H9 (cell line): ENCODE measurements at regions not wholly inside any gene's neighbourhood (a gene's known extent, or its start where the extent isn't known, plus 50 kb on each side); places are given as distances from the start of the nearest gene placed in this dataset.

Experiments
- DNase-seq: peaks from one replicate; pipeline ENCODE4 v3.0.0-alpha.2; 2017
- H2AFZ ChIP-seq: one replicate; pipeline ENCODE4 v1.6.1; 2013; ENCODE audit warnings: mild to moderate bottlenecking, low read length, control low read depth, moderate library complexity
- H2AK5ac ChIP-seq: 2 replicates; pipeline ENCODE4 v1.6.1; 2013; ENCODE audit warnings: low read length, control low read depth, mixed read lengths; ENCODE audit not compliant: insufficient read length
- H2BK120ac ChIP-seq: one replicate; pipeline ENCODE4 v1.6.1; 2013; ENCODE audit warnings: low read depth, mild to moderate bottlenecking, low read length, control low read depth, inconsistent platforms; ENCODE audit not compliant: poor library complexity, severe bottlenecking
- H2BK12ac ChIP-seq: 2 replicates; pipeline ENCODE4 v1.6.1; 2013; ENCODE audit warnings: low read length, control low read depth, mixed read lengths, low read depth; ENCODE audit not compliant: insufficient read length
- H2BK15ac ChIP-seq: 2 replicates; pipeline ENCODE4 v1.6.1; 2013; ENCODE audit warnings: low read depth, low read length, control low read depth
- H2BK20ac ChIP-seq: one replicate; pipeline ENCODE4 v1.6.1; 2013; ENCODE audit warnings: low read depth, mild to moderate bottlenecking, low read length, control low read depth, inconsistent platforms; ENCODE audit not compliant: poor library complexity, severe bottlenecking
- H2BK5ac ChIP-seq: 2 replicates; pipeline ENCODE4 v1.6.1; 2013; ENCODE audit warnings: low read length, control low read depth, mixed read lengths; ENCODE audit not compliant: insufficient read length
- H3K14ac ChIP-seq: 2 replicates; pipeline ENCODE4 v1.6.1; 2013; ENCODE audit warnings: low read length, control low read depth; ENCODE audit not compliant: insufficient read depth
- H3K18ac ChIP-seq: 2 replicates; pipeline ENCODE4 v1.6.1; 2013; ENCODE audit warnings: low read depth, mild to moderate bottlenecking, mixed read lengths, low read length, control low read depth; ENCODE audit not compliant: insufficient read length
- H3K23ac ChIP-seq: 2 replicates; pipeline ENCODE4 v1.6.1; 2013; ENCODE audit warnings: low read length, control low read depth, mixed read lengths, low read depth; ENCODE audit not compliant: insufficient read length
- H3K23me2 ChIP-seq: 2 replicates; pipeline ENCODE4 v1.6.1; 2013; ENCODE audit warnings: low read depth, mild to moderate bottlenecking, mixed read lengths, low read length, control low read depth; ENCODE audit not compliant: insufficient read length, poor library complexity, severe bottlenecking
- H3K27ac ChIP-seq: 2 replicates; pipeline ENCODE4 v1.5.1; 2013; ENCODE audit warnings: low read length, control low read depth, mixed read lengths, low read depth; ENCODE audit not compliant: insufficient read length
- H3K27me3 ChIP-seq: 2 replicates; pipeline ENCODE4 v1.6.1; 2013; ENCODE audit warnings: low read length, control low read depth, inconsistent platforms; ENCODE audit not compliant: insufficient read depth
- H3K4ac ChIP-seq: 2 replicates; pipeline ENCODE4 v1.6.1; 2013; ENCODE audit warnings: low read depth, mild to moderate bottlenecking, control low read depth, inconsistent platforms, low read length, moderate library complexity
- H3K4me1 ChIP-seq: 2 replicates; pipeline ENCODE4 v1.6.1; 2013; ENCODE audit warnings: low read length, control low read depth, inconsistent platforms; ENCODE audit not compliant: insufficient read depth
- H3K4me2 ChIP-seq: 2 replicates; pipeline ENCODE4 v1.6.1; 2013; ENCODE audit warnings: low read length, control low read depth, mixed read lengths; ENCODE audit not compliant: insufficient read length, insufficient read depth
- H3K56ac ChIP-seq: 2 replicates; pipeline ENCODE4 v1.6.1; 2013; ENCODE audit warnings: low read depth, mild to moderate bottlenecking, mixed read lengths, low read length, control low read depth; ENCODE audit not compliant: insufficient read length
- H3K79me1 ChIP-seq: 2 replicates; pipeline ENCODE4 v1.6.1; 2013; ENCODE audit warnings: low read depth, mild to moderate bottlenecking, moderate library complexity, low read length, control low read depth, inconsistent platforms; ENCODE audit not compliant: insufficient read depth, poor library complexity, severe bottlenecking
- H3K79me2 ChIP-seq: 2 replicates; pipeline ENCODE4 v1.6.1; 2013; ENCODE audit warnings: low read length, control low read depth, inconsistent platforms; ENCODE audit not compliant: insufficient read depth
- H3K9ac ChIP-seq: 2 replicates; pipeline ENCODE4 v1.6.1; 2013; ENCODE audit warnings: low read length, control low read depth, mixed read lengths; ENCODE audit not compliant: insufficient read length; ENCODE audit errors: extremely low read depth
- H3K9me3 ChIP-seq: one replicate; pipeline ENCODE4 v1.6.1; 2013; ENCODE audit warnings: low read depth, low read length, inconsistent platforms; ENCODE audit not compliant: control insufficient read depth
- H3T11ph ChIP-seq: one replicate; pipeline ENCODE4 v1.6.1; 2013; ENCODE audit warnings: mild to moderate bottlenecking, low read length, control low read depth, inconsistent platforms
- H4K20me1 ChIP-seq: one replicate; pipeline ENCODE4 v1.6.1; 2013; ENCODE audit not compliant: control insufficient read depth, insufficient read length, insufficient read depth
- H4K5ac ChIP-seq: 2 replicates; pipeline ENCODE4 v1.6.1; 2013; ENCODE audit warnings: low read depth, mild to moderate bottlenecking, mixed read lengths, low read length, control low read depth; ENCODE audit not compliant: insufficient read length
- H4K8ac ChIP-seq: replicated peaks from 2 replicates; pipeline ENCODE4 v1.6.1; 2013; ENCODE audit warnings: low read length, control low read depth, mixed read lengths, low read depth; ENCODE audit not compliant: insufficient read length
- H4K91ac ChIP-seq: 2 replicates; pipeline ENCODE4 v1.6.1; 2013; ENCODE audit warnings: low read depth, mild to moderate bottlenecking, moderate library complexity, mixed read lengths, low read length, control low read depth; ENCODE audit not compliant: insufficient read length
- H3K27ac Mint-ChIP-seq, 3 experiments: 2 replicates in 2 of 3; 3 replicates in 1 of 3; pipeline ENCODE4 v1.8.0; 2020 to 2021; ENCODE audit warnings: mixed read lengths in 3 of 3, mild to moderate bottlenecking in 1 of 3, moderate library complexity in 1 of 3
- H3K27me3 Mint-ChIP-seq: 2 replicates; pipeline ENCODE4 v1.8.0; 2021; ENCODE audit warnings: low read depth, mild to moderate bottlenecking, moderate library complexity, mixed read lengths
- H3K36me3 Mint-ChIP-seq, 3 experiments: 2 replicates in 2 of 3; 3 replicates in 1 of 3; pipeline ENCODE4 v1.8.0; 2020 to 2021; ENCODE audit warnings: low read depth in 3 of 3, mixed read lengths in 3 of 3; ENCODE audit not compliant: insufficient read depth in 1 of 3
- H3K4me1 Mint-ChIP-seq, 2 experiments: 2 replicates each; pipeline ENCODE4 v1.8.0; 2020; ENCODE audit warnings: mixed read lengths in 2 of 2
- H3K4me3 Mint-ChIP-seq, 2 experiments: 2 replicates in 1 of 2; 3 replicates in 1 of 2; pipeline ENCODE4 v1.8.0; 2020 to 2021; ENCODE audit warnings: mild to moderate bottlenecking in 2 of 2, mixed read lengths in 2 of 2, moderate library complexity in 1 of 2
- H3K9me3 Mint-ChIP-seq, 2 experiments: 2 replicates in 1 of 2; 3 replicates in 1 of 2; pipeline ENCODE4 v1.8.0; 2020; ENCODE audit warnings: mild to moderate bottlenecking in 2 of 2, mixed read lengths in 2 of 2, moderate library complexity in 1 of 2
- WGBS: extraction: QIAGEN DNeasy Blood & Tissue Kit; methylation state at CpG from one replicate; pipeline ENCODE4 v1.1.7; 2013; ENCODE audit warnings: missing lambda C conversion rate, low lambda C conversion rate, mixed read lengths; ENCODE audit not compliant: insufficient read length; ENCODE audit errors: extremely low coverage; 5-methylcytosine and 5-hydroxymethylcytosine counted together
- TF ChIP-seq, protein P1 (sequence below): fragments of 200-600 bp; sonication (generic); conservative IDR thresholded peaks from 3 replicates; pipeline ENCODE4 v1.8.0; 2021; ENCODE audit warnings: antibody characterized with exemption, mild to moderate bottlenecking

DNA sequence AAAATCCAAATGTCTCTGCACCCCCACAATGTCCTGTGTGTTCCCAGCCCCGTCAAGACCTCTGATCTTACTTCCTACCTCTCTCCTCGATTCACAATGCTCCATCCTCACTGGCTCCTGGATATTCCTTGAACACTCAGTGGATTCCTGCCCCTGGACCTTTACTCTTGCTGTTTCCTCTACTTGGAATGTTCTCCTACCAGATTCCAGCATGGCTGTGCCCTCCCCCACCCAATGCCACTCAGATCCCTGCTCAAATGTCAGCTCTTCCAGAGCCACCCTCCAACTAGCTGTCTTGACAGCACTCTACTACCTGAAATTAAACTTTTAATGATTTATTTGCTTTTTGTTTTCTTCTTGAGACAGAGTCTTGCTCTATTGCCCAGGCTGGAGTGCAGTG lies 107.4 kb downstream of the KLF5 start:
- no peak overlapping the region for H3T11ph ChIP-seq
- no peak overlapping the region for H3K56ac ChIP-seq
- no peaks in the 10 kb centered on the region for H3K27me3 Mint-ChIP-seq
- H3K79me1 ChIP-seq, result no peaks in the 10 kb centered on the region
- no peak overlapping the region for H3K18ac ChIP-seq
- H2BK15ac ChIP-seq, result no peak overlapping the region
- no peaks in the 10 kb centered on the region for H3K79me2 ChIP-seq
- no peak overlapping the region for H3K4me2 ChIP-seq
- no peak overlapping the region for H3K4ac ChIP-seq
- no peak overlapping the region for H2BK20ac ChIP-seq
- H2BK5ac ChIP-seq, result no peak overlapping the region
- no peak overlapping the region for H3K4me3 Mint-ChIP-seq
- TF ChIP-seq, protein P1, sequence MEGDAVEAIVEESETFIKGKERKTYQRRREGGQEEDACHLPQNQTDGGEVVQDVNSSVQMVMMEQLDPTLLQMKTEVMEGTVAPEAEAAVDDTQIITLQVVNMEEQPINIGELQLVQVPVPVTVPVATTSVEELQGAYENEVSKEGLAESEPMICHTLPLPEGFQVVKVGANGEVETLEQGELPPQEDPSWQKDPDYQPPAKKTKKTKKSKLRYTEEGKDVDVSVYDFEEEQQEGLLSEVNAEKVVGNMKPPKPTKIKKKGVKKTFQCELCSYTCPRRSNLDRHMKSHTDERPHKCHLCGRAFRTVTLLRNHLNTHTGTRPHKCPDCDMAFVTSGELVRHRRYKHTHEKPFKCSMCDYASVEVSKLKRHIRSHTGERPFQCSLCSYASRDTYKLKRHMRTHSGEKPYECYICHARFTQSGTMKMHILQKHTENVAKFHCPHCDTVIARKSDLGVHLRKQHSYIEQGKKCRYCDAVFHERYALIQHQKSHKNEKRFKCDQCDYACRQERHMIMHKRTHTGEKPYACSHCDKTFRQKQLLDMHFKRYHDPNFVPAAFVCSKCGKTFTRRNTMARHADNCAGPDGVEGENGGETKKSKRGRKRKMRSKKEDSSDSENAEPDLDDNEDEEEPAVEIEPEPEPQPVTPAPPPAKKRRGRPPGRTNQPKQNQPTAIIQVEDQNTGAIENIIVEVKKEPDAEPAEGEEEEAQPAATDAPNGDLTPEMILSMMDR, result no peak
- no peaks in the 10 kb centered on the region; a peak in 1 of 7 replicates for H3K36me3 Mint-ChIP-seq
- H3K27ac ChIP-seq, result no peak overlapping the region
- no peak overlapping the region for H4K5ac ChIP-seq
- no peak overlapping the region for H2BK12ac ChIP-seq
- H4K91ac ChIP-seq, result no peak overlapping the region
- no peak for DNase-seq
- no peaks in the 10 kb centered on the region for H3K9me3 Mint-ChIP-seq
- no peaks in the 10 kb centered on the region for H3K27me3 ChIP-seq
- WGBS, result no CpG with 5 or more reads among the region's 2 CpGs
- no peaks in the 10 kb centered on the region for H4K20me1 ChIP-seq
- no peak overlapping the region for H3K23ac ChIP-seq
- H2AK5ac ChIP-seq, result no peak overlapping the region
- peaks cover 18 to 24% of the 10 kb centered on the region in 2 experiments for H3K4me1 Mint-ChIP-seq
- H3K23me2 ChIP-seq, result no peaks in the 10 kb centered on the region
- H3K27ac Mint-ChIP-seq, result no peak overlapping the region; a peak in 2 of 7 replicates
- H2BK120ac ChIP-seq, result no peak overlapping the region
- H3K14ac ChIP-seq, result no peak overlapping the region
- H3K9me3 ChIP-seq, result no peaks in the 10 kb centered on the region
- no peak overlapping the region for H2AFZ ChIP-seq
- H4K8ac ChIP-seq, result no peak overlapping the region
- H3K4me1 ChIP-seq, result peaks cover 3% of the 10 kb centered on the region; the same call in 1 of the 2 replicates
- no peak overlapping the region for H3K9ac ChIP-seq
